H9 (cell line): ENCODE measurements at regions not wholly inside any gene's neighbourhood (a gene's known extent, or its start where the extent isn't known, plus 50 kb on each side); places are given as distances from the start of the nearest gene placed in this dataset.

Experiments
- DNase-seq: peaks from one replicate; pipeline ENCODE4 v3.0.0-alpha.2; 2017
- H2AFZ ChIP-seq: one replicate; pipeline ENCODE4 v1.6.1; 2013; ENCODE audit warnings: mild to moderate bottlenecking, low read length, control low read depth, moderate library complexity
- H2AK5ac ChIP-seq: 2 replicates; pipeline ENCODE4 v1.6.1; 2013; ENCODE audit warnings: low read length, control low read depth, mixed read lengths; ENCODE audit not compliant: insufficient read length
- H2BK120ac ChIP-seq: one replicate; pipeline ENCODE4 v1.6.1; 2013; ENCODE audit warnings: low read depth, mild to moderate bottlenecking, low read length, control low read depth, inconsistent platforms; ENCODE audit not compliant: poor library complexity, severe bottlenecking
- H2BK12ac ChIP-seq: 2 replicates; pipeline ENCODE4 v1.6.1; 2013; ENCODE audit warnings: low read length, control low read depth, mixed read lengths, low read depth; ENCODE audit not compliant: insufficient read length
- H2BK15ac ChIP-seq: 2 replicates; pipeline ENCODE4 v1.6.1; 2013; ENCODE audit warnings: low read depth, low read length, control low read depth
- H2BK20ac ChIP-seq: one replicate; pipeline ENCODE4 v1.6.1; 2013; ENCODE audit warnings: low read depth, mild to moderate bottlenecking, low read length, control low read depth, inconsistent platforms; ENCODE audit not compliant: poor library complexity, severe bottlenecking
- H2BK5ac ChIP-seq: 2 replicates; pipeline ENCODE4 v1.6.1; 2013; ENCODE audit warnings: low read length, control low read depth, mixed read lengths; ENCODE audit not compliant: insufficient read length
- H3K14ac ChIP-seq: 2 replicates; pipeline ENCODE4 v1.6.1; 2013; ENCODE audit warnings: low read length, control low read depth; ENCODE audit not compliant: insufficient read depth
- H3K18ac ChIP-seq: 2 replicates; pipeline ENCODE4 v1.6.1; 2013; ENCODE audit warnings: low read depth, mild to moderate bottlenecking, mixed read lengths, low read length, control low read depth; ENCODE audit not compliant: insufficient read length
- H3K23ac ChIP-seq: 2 replicates; pipeline ENCODE4 v1.6.1; 2013; ENCODE audit warnings: low read length, control low read depth, mixed read lengths, low read depth; ENCODE audit not compliant: insufficient read length
- H3K23me2 ChIP-seq: 2 replicates; pipeline ENCODE4 v1.6.1; 2013; ENCODE audit warnings: low read depth, mild to moderate bottlenecking, mixed read lengths, low read length, control low read depth; ENCODE audit not compliant: insufficient read length, poor library complexity, severe bottlenecking
- H3K27ac ChIP-seq: 2 replicates; pipeline ENCODE4 v1.5.1; 2013; ENCODE audit warnings: low read length, control low read depth, mixed read lengths, low read depth; ENCODE audit not compliant: insufficient read length
- H3K27me3 ChIP-seq: 2 replicates; pipeline ENCODE4 v1.6.1; 2013; ENCODE audit warnings: low read length, control low read depth, inconsistent platforms; ENCODE audit not compliant: insufficient read depth
- H3K4ac ChIP-seq: 2 replicates; pipeline ENCODE4 v1.6.1; 2013; ENCODE audit warnings: low read depth, mild to moderate bottlenecking, control low read depth, inconsistent platforms, low read length, moderate library complexity
- H3K4me1 ChIP-seq: 2 replicates; pipeline ENCODE4 v1.6.1; 2013; ENCODE audit warnings: low read length, control low read depth, inconsistent platforms; ENCODE audit not compliant: insufficient read depth
- H3K4me2 ChIP-seq: 2 replicates; pipeline ENCODE4 v1.6.1; 2013; ENCODE audit warnings: low read length, control low read depth, mixed read lengths; ENCODE audit not compliant: insufficient read length, insufficient read depth
- H3K56ac ChIP-seq: 2 replicates; pipeline ENCODE4 v1.6.1; 2013; ENCODE audit warnings: low read depth, mild to moderate bottlenecking, mixed read lengths, low read length, control low read depth; ENCODE audit not compliant: insufficient read length
- H3K79me1 ChIP-seq: 2 replicates; pipeline ENCODE4 v1.6.1; 2013; ENCODE audit warnings: low read depth, mild to moderate bottlenecking, moderate library complexity, low read length, control low read depth, inconsistent platforms; ENCODE audit not compliant: insufficient read depth, poor library complexity, severe bottlenecking
- H3K79me2 ChIP-seq: 2 replicates; pipeline ENCODE4 v1.6.1; 2013; ENCODE audit warnings: low read length, control low read depth, inconsistent platforms; ENCODE audit not compliant: insufficient read depth
- H3K9ac ChIP-seq: 2 replicates; pipeline ENCODE4 v1.6.1; 2013; ENCODE audit warnings: low read length, control low read depth, mixed read lengths; ENCODE audit not compliant: insufficient read length; ENCODE audit errors: extremely low read depth
- H3K9me3 ChIP-seq: one replicate; pipeline ENCODE4 v1.6.1; 2013; ENCODE audit warnings: low read depth, low read length, inconsistent platforms; ENCODE audit not compliant: control insufficient read depth
- H3T11ph ChIP-seq: one replicate; pipeline ENCODE4 v1.6.1; 2013; ENCODE audit warnings: mild to moderate bottlenecking, low read length, control low read depth, inconsistent platforms
- H4K20me1 ChIP-seq: one replicate; pipeline ENCODE4 v1.6.1; 2013; ENCODE audit not compliant: control insufficient read depth, insufficient read length, insufficient read depth
- H4K5ac ChIP-seq: 2 replicates; pipeline ENCODE4 v1.6.1; 2013; ENCODE audit warnings: low read depth, mild to moderate bottlenecking, mixed read lengths, low read length, control low read depth; ENCODE audit not compliant: insufficient read length
- H4K8ac ChIP-seq: replicated peaks from 2 replicates; pipeline ENCODE4 v1.6.1; 2013; ENCODE audit warnings: low read length, control low read depth, mixed read lengths, low read depth; ENCODE audit not compliant: insufficient read length
- H4K91ac ChIP-seq: 2 replicates; pipeline ENCODE4 v1.6.1; 2013; ENCODE audit warnings: low read depth, mild to moderate bottlenecking, moderate library complexity, mixed read lengths, low read length, control low read depth; ENCODE audit not compliant: insufficient read length
- H3K27ac Mint-ChIP-seq, 3 experiments: 2 replicates in 2 of 3; 3 replicates in 1 of 3; pipeline ENCODE4 v1.8.0; 2020 to 2021; ENCODE audit warnings: mixed read lengths in 3 of 3, mild to moderate bottlenecking in 1 of 3, moderate library complexity in 1 of 3
- H3K27me3 Mint-ChIP-seq: 2 replicates; pipeline ENCODE4 v1.8.0; 2021; ENCODE audit warnings: low read depth, mild to moderate bottlenecking, moderate library complexity, mixed read lengths
- H3K36me3 Mint-ChIP-seq, 3 experiments: 2 replicates in 2 of 3; 3 replicates in 1 of 3; pipeline ENCODE4 v1.8.0; 2020 to 2021; ENCODE audit warnings: low read depth in 3 of 3, mixed read lengths in 3 of 3; ENCODE audit not compliant: insufficient read depth in 1 of 3
- H3K4me1 Mint-ChIP-seq, 2 experiments: 2 replicates each; pipeline ENCODE4 v1.8.0; 2020; ENCODE audit warnings: mixed read lengths in 2 of 2
- H3K4me3 Mint-ChIP-seq, 2 experiments: 2 replicates in 1 of 2; 3 replicates in 1 of 2; pipeline ENCODE4 v1.8.0; 2020 to 2021; ENCODE audit warnings: mild to moderate bottlenecking in 2 of 2, mixed read lengths in 2 of 2, moderate library complexity in 1 of 2
- H3K9me3 Mint-ChIP-seq, 2 experiments: 2 replicates in 1 of 2; 3 replicates in 1 of 2; pipeline ENCODE4 v1.8.0; 2020; ENCODE audit warnings: mild to moderate bottlenecking in 2 of 2, mixed read lengths in 2 of 2, moderate library complexity in 1 of 2
- WGBS: extraction: QIAGEN DNeasy Blood & Tissue Kit; methylation state at CpG from one replicate; pipeline ENCODE4 v1.1.7; 2013; ENCODE audit warnings: missing lambda C conversion rate, low lambda C conversion rate, mixed read lengths; ENCODE audit not compliant: insufficient read length; ENCODE audit errors: extremely low coverage; 5-methylcytosine and 5-hydroxymethylcytosine counted together
- TF ChIP-seq, protein P1 (sequence below): fragments of 200-600 bp; sonication (generic); conservative IDR thresholded peaks from 3 replicates; pipeline ENCODE4 v1.8.0; 2021; ENCODE audit warnings: antibody characterized with exemption, mild to moderate bottlenecking

DNA sequence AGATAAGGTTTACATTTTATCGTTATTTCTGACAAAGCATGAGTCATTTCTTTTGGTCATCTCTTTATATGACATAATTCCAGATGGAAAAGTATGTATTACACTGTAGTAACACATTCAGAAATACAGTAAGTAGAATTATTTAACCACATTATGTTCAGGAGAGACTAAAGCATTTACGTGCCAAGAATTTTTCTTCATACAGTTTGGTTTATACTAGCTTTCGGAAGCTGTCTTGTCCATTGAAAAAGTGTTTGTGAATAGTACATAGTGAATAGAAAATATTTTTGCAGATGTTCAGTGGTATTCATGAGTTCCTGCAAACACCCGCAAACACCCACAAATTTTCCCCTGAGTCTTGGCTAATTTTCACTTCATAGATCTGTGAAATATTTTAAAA lies 1033.0 kb upstream of the INTU start:
- no CpG with 5 or more reads among the region's 4 CpGs for WGBS
- H3K23ac ChIP-seq: no peak overlapping the region
- no peak overlapping the region for H3T11ph ChIP-seq
- no peaks in the 10 kb centered on the region for H3K4me1 ChIP-seq
- no peak overlapping the region for H2BK20ac ChIP-seq
- no peak overlapping the region for H3K4ac ChIP-seq
- H2BK15ac ChIP-seq: no peak overlapping the region
- H3K56ac ChIP-seq: no peak overlapping the region
- TF ChIP-seq, protein P1, sequence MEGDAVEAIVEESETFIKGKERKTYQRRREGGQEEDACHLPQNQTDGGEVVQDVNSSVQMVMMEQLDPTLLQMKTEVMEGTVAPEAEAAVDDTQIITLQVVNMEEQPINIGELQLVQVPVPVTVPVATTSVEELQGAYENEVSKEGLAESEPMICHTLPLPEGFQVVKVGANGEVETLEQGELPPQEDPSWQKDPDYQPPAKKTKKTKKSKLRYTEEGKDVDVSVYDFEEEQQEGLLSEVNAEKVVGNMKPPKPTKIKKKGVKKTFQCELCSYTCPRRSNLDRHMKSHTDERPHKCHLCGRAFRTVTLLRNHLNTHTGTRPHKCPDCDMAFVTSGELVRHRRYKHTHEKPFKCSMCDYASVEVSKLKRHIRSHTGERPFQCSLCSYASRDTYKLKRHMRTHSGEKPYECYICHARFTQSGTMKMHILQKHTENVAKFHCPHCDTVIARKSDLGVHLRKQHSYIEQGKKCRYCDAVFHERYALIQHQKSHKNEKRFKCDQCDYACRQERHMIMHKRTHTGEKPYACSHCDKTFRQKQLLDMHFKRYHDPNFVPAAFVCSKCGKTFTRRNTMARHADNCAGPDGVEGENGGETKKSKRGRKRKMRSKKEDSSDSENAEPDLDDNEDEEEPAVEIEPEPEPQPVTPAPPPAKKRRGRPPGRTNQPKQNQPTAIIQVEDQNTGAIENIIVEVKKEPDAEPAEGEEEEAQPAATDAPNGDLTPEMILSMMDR: no peak
- no peak overlapping the region for H2AK5ac ChIP-seq
- H3K4me2 ChIP-seq: no peak overlapping the region
- H4K20me1 ChIP-seq: no peaks in the 10 kb centered on the region
- Mint-ChIP-seq H3K27me3 (no peaks in the 10 kb centered on the region), H3K4me3 (no peak overlapping the region), H3K27ac (no peak overlapping the region), H3K36me3 (no peaks in the 10 kb centered on the region), H3K4me1 (peaks cover 9 to 10% of the 10 kb centered on the region in 2 experiments), H3K9me3 (no peaks in the 10 kb centered on the region)
- no peak for DNase-seq
- H3K79me2 ChIP-seq: no peaks in the 10 kb centered on the region
- no peak overlapping the region for H4K5ac ChIP-seq
- no peak overlapping the region for H3K9ac ChIP-seq
- no peak overlapping the region for H2AFZ ChIP-seq
- H2BK120ac ChIP-seq: no peak overlapping the region
- no peak overlapping the region for H3K14ac ChIP-seq
- H3K27ac ChIP-seq: no peak overlapping the region
- H3K18ac ChIP-seq: no peak overlapping the region
- no peaks in the 10 kb centered on the region for H3K27me3 ChIP-seq
- H3K9me3 ChIP-seq: no peaks in the 10 kb centered on the region
- no peak overlapping the region for H4K8ac ChIP-seq
- H2BK5ac ChIP-seq: no peak overlapping the region
- no peak overlapping the region for H2BK12ac ChIP-seq
- H3K79me1 ChIP-seq: no peaks in the 10 kb centered on the region
- no peaks in the 10 kb centered on the region for H3K23me2 ChIP-seq
- no peak overlapping the region for H4K91ac ChIP-seq
